ENCODE measurements at regions not wholly inside any gene's neighbourhood (a gene's known extent, or its start where the extent isn't known, plus 50 kb on each side); places are given as distances from the start of the nearest gene placed in this dataset.
A peak's percentile ranks its signal among the peaks of the same experiment; 100 is the strongest.
"Not testable (repeated sequence)": the region's sequence is repeated elsewhere in the genome, so short reads cannot be mapped to it uniquely, and the experiment has no call there.

DNA sequence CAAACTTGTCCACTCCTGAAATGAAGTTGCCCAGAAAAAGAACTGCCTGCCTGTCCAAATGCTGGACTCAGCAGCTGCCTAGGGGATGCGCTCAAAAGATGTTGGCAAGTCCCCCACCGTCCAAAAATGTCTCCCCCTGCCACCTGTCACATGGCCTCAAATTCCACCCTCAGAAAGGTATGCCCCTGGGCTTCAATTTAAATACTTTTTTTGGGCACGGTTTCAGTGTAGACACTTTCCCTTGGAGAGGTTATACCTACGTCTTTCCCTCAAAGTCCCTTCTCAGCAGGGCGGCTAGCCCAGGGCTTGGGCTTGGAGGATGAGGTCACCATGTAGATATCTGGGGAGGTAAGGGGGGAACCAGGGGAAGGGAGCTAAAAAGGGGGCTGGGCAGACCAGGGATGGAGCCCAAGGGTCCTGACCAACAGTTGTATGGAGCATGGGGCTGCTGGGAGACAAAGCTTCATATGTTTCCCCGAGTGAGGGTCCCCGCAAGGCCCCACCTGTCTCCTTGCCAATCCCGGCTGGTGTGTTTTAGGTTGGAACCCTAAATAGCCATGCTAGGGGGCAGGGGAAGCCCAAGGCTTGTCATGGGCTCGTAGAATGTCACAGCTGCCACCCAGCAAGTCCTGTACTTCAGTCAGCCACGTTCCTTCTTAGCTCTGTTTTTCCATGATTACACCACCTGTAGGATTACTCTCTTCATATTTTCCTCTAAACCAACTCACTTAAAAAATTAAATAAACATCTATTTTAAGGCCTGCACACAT lies 131.2 kb upstream of the TBX3 start:
- TF ChIP-seq, protein P1, sequence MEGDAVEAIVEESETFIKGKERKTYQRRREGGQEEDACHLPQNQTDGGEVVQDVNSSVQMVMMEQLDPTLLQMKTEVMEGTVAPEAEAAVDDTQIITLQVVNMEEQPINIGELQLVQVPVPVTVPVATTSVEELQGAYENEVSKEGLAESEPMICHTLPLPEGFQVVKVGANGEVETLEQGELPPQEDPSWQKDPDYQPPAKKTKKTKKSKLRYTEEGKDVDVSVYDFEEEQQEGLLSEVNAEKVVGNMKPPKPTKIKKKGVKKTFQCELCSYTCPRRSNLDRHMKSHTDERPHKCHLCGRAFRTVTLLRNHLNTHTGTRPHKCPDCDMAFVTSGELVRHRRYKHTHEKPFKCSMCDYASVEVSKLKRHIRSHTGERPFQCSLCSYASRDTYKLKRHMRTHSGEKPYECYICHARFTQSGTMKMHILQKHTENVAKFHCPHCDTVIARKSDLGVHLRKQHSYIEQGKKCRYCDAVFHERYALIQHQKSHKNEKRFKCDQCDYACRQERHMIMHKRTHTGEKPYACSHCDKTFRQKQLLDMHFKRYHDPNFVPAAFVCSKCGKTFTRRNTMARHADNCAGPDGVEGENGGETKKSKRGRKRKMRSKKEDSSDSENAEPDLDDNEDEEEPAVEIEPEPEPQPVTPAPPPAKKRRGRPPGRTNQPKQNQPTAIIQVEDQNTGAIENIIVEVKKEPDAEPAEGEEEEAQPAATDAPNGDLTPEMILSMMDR (IDR thresholded peaks at IDR 0.05; ENCODE audit: unreplicated experiment) = no peak
- CTCF ChIA-PET = no interaction called here
- H3K9me3 Mint-ChIP-seq (ENCODE audit: unreplicated experiment) = no peaks in the 10 kb centered on the region
- no TSS peak for BruUV-seq (replicated peaks)
- no peaks in the 10 kb centered on the region for H3K36me3 Mint-ChIP-seq (ENCODE audit: insufficient read depth, unreplicated experiment)
- DNase-seq (ENCODE audit: unreplicated experiment) = no peak
- H3K4me3 Mint-ChIP-seq (ENCODE audit: unreplicated experiment) = no peak overlapping the region
- H3K27me3 Mint-ChIP-seq (ENCODE audit: insufficient read depth, unreplicated experiment) = no peaks in the 10 kb centered on the region
- POLR2A ChIA-PET = no interaction called here
- no peaks in the 10 kb centered on the region for H3K4me1 Mint-ChIP-seq (ENCODE audit: insufficient read depth, unreplicated experiment)
- intact Hi-C loops (cut with micrococcal nuclease) = no loop called here
- no peak overlapping the region for H3K27ac Mint-ChIP-seq (ENCODE audit: low read depth, unreplicated experiment)

DNA sequence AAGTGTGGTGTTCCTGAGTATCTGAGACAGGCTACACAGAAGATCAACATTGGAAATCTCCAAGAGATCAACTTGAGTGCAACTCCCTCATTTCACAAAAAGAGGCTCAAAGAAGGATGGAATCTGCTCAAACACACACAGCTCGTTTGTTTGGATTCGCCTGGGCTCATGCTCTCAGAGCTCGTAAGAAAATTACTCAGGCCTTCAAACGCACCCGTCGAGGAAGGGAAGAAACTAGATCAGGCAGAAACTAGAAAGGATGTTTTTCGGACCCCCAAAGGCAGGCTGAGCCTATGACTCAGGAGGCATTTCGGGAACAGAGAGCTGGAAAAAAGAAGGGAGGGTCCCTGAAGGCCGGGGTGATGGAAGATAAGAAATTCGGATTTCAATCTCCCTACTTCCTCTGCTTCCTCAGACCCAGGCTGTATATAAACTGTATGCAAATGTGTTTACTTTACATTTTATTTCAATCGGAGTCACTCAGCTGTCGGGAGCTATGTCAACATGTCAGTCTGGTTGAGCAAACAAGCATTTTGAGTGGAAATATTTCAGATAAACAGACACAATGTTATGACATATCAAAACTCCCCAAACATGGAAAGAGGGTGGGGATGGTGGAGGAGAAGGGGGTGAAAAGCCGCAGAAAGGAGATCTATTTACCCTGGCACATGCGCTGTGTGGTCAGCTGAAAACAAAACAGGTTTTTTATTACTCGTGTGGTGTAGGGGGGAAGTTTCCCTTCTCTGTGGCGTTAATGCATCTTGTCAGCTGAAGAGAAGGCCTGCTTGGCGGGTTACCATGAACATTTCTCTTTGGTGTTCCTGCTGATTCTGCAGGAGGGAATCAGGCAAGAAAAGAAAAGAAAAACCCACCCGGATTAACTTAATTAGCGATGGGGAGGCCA lies 129.1 kb upstream of the TBX3 start:
- intact Hi-C loops (cut with micrococcal nuclease) = no loop called here
- Mint-ChIP-seq H3K27ac (ENCODE audit: low read depth, unreplicated experiment) (no peak overlapping the region), H3K36me3 (ENCODE audit: insufficient read depth, unreplicated experiment) (no peaks in the 10 kb centered on the region), H3K27me3 (ENCODE audit: insufficient read depth, unreplicated experiment) (no peaks in the 10 kb centered on the region), H3K9me3 (ENCODE audit: unreplicated experiment) (no peaks in the 10 kb centered on the region), H3K4me1 (ENCODE audit: insufficient read depth, unreplicated experiment) (no peaks in the 10 kb centered on the region), H3K4me3 (ENCODE audit: unreplicated experiment) (no peak overlapping the region)
- TF ChIP-seq, protein P1 (IDR thresholded peaks at IDR 0.05; ENCODE audit: unreplicated experiment) = no peak
- peak; percentile 66 for DNase-seq (ENCODE audit: unreplicated experiment)
- BruUV-seq (replicated peaks) = no TSS peak
- POLR2A ChIA-PET = interaction anchor here (0.7 kb wide), 1 partner anchor 88 kb away, joined by 3 read pairs; no protein-coding TSS in a partner anchor
- CTCF ChIA-PET = interaction anchor here (0.6 to 1.2 kb wide), 4 partner anchors 23 to 953 kb away, joined by 3 to 5 read pairs (median 4); no protein-coding TSS in a partner anchor

DNA sequence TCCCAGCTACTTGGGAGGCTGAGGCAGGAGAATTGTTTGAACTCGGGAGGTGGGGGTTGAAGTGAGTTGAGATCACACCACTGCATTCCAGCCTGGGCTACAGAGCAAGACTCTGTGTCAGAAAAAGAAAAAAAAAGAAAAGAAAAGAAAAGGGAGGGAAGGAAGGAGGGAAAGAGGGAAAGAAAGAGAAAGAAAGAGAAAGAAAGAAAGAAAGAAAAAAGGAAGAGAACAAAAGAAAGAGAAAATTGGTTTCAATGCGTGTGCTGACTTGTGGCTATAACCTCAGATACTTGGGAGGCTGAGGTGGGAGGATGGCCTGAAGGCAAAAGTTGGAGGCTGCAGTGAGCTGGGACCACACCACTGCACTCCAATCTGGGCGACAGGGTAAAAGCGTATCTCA lies 128.4 kb upstream of the TBX3 start:
- intact Hi-C loops (cut with micrococcal nuclease) = no loop called here
- Mint-ChIP-seq H3K4me1 (ENCODE audit: insufficient read depth, unreplicated experiment) (no peaks in the 10 kb centered on the region), H3K9me3 (ENCODE audit: unreplicated experiment) (no peaks in the 10 kb centered on the region), H3K27ac (ENCODE audit: low read depth, unreplicated experiment) (no peak overlapping the region), H3K36me3 (ENCODE audit: insufficient read depth, unreplicated experiment) (no peaks in the 10 kb centered on the region), H3K27me3 (ENCODE audit: insufficient read depth, unreplicated experiment) (no peaks in the 10 kb centered on the region), H3K4me3 (ENCODE audit: unreplicated experiment) (no peak overlapping the region)
- no TSS peak for BruUV-seq (replicated peaks)
- ChIA-PET POLR2A (interaction anchor here (0.7 kb wide), 1 partner anchor 88 kb away, joined by 3 read pairs; no protein-coding TSS in a partner anchor), CTCF (interaction anchor here (0.6 to 1.2 kb wide), 5 partner anchors 24 to 952 kb away, joined by 3 to 5 read pairs (median 3); no protein-coding TSS in a partner anchor)
- no peak for DNase-seq (ENCODE audit: unreplicated experiment)
- TF ChIP-seq, protein P1 (IDR thresholded peaks at IDR 0.05; ENCODE audit: unreplicated experiment) = no peak

DNA sequence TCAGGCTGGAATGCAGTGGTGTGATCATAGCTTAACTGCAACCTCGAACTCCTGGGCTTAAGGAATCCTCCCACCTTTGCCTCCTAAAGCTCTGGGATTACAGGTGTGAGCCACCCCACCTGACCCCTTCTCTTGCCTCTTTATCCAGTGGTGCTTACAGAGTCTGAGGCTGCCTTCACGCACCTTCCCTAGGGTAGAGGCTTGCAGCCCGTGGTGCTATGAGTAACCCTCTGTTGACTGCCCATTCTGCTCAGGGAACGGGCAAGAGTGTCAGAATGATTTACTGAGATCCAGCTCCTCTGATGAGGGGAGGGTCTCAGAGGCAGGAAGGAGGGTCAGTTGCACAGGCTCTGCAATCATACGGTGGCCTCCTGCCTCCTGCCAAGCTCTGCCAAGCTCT lies 125.1 kb upstream of the TBX3 start:
- Mint-ChIP-seq H3K36me3 (ENCODE audit: insufficient read depth, unreplicated experiment) (no peaks in the 10 kb centered on the region), H3K27me3 (ENCODE audit: insufficient read depth, unreplicated experiment) (no peaks in the 10 kb centered on the region), H3K9me3 (ENCODE audit: unreplicated experiment) (no peaks in the 10 kb centered on the region), H3K27ac (ENCODE audit: low read depth, unreplicated experiment) (no peak overlapping the region), H3K4me1 (ENCODE audit: insufficient read depth, unreplicated experiment) (no peaks in the 10 kb centered on the region), H3K4me3 (ENCODE audit: unreplicated experiment) (no peak overlapping the region)
- intact Hi-C loops (cut with micrococcal nuclease) = no loop called here
- TF ChIP-seq, protein P1 (IDR thresholded peaks at IDR 0.05; ENCODE audit: unreplicated experiment) = no peak
- no TSS peak for BruUV-seq (replicated peaks)
- DNase-seq (ENCODE audit: unreplicated experiment) = no peak
- CTCF ChIA-PET = interaction anchor here (1.0 kb wide), 1 partner anchor 140 kb away, joined by 3 read pairs; no protein-coding TSS in a partner anchor
- POLR2A ChIA-PET = no interaction called here

DNA sequence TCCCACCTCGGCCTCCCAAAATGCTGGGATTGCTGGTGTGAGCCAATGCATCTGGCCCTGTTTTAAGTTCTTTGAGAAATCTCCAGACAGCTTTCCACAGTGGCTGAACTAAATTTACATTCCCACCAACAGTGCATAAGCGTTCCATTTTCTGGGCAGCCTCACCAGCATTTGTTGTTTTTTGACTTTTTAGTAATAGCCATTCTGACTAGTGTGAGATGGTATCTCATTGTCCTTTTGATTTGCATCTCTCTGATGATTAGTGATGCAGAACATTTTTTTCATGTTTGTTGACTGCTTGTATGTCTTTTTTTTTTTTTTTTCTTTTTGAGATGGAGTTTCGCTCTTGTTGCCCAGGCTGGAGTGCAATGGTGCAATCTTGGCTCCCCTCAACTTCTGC lies 117.4 kb upstream of the TBX3 start:
- POLR2A ChIA-PET; H3K36me3 Mint-ChIP-seq (ENCODE audit: insufficient read depth, unreplicated experiment); H3K9me3 Mint-ChIP-seq (ENCODE audit: unreplicated experiment); intact Hi-C loops (cut with micrococcal nuclease); DNase-seq (ENCODE audit: unreplicated experiment); H3K27me3 Mint-ChIP-seq (ENCODE audit: insufficient read depth, unreplicated experiment); H3K4me1 Mint-ChIP-seq (ENCODE audit: insufficient read depth, unreplicated experiment); BruUV-seq (replicated peaks); H3K4me3 Mint-ChIP-seq (ENCODE audit: unreplicated experiment); H3K27ac Mint-ChIP-seq (ENCODE audit: low read depth, unreplicated experiment): not testable (repeated sequence)
- CTCF ChIA-PET = interaction anchor here (0.7 kb wide), 1 partner anchor 1477 kb away, joined by 3 read pairs; no protein-coding TSS in a partner anchor

DNA sequence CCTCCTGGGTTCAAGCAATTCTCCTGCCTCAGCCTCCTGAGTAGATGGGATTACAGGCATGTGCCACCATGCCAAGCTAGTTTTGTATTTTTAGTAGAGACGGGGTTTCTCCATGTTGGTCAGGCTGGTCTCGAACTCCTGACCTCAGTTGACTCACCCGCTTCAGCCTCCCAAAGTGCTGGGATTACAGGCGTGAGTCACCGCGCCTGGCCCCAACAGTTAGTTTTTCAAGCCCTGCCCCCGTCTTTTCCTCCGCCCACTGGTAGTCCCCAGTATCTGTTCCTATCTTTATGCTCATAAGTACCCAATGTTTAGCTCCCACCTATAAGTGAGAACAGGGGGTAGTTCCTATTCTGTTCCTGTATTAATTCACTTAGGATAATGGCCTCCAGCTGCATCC lies 116.6 kb upstream of the TBX3 start:
- BruUV-seq (replicated peaks); DNase-seq (ENCODE audit: unreplicated experiment); H3K9me3 Mint-ChIP-seq (ENCODE audit: unreplicated experiment); H3K27me3 Mint-ChIP-seq (ENCODE audit: insufficient read depth, unreplicated experiment); H3K27ac Mint-ChIP-seq (ENCODE audit: low read depth, unreplicated experiment); H3K4me3 Mint-ChIP-seq (ENCODE audit: unreplicated experiment); POLR2A ChIA-PET; intact Hi-C loops (cut with micrococcal nuclease); H3K4me1 Mint-ChIP-seq (ENCODE audit: insufficient read depth, unreplicated experiment); H3K36me3 Mint-ChIP-seq (ENCODE audit: insufficient read depth, unreplicated experiment); CTCF ChIA-PET: not testable (repeated sequence)
